ENCODE measurements at regions not wholly inside any gene's neighbourhood (a gene's known extent, or its start where the extent isn't known, plus 50 kb on each side); places are given as distances from the start of the nearest gene placed in this dataset.

GRCh38 chr10:21234761-21235160, 290.7 kb downstream of the SKIDA1 start:
- no peak for TF ChIP-seq CTCF (IDR thresholded peaks at IDR 0.05)
- TF ChIP-seq POLR2A (IDR thresholded peaks at IDR 0.05) = no peak

Data from Peyer's patch (tissue), 4 donors.